HG03095 (cell line): ENCODE measurements at regions not wholly inside any gene's neighbourhood (a gene's known extent, or its start where the extent isn't known, plus 50 kb on each side); places are given as distances from the start of the nearest gene placed in this dataset.
"Not testable (repeated sequence)": the region's sequence is repeated elsewhere in the genome, so short reads cannot be mapped to it uniquely, and the experiment has no call there.

Experiments
- ATAC-seq: cut with Tn5 transposase; IDR thresholded peaks from one replicate; pipeline ENCODE4 v1.9.1; 2021; ENCODE audit warnings: moderate library complexity; ENCODE audit not compliant: unreplicated experiment

- no peak for ATAC-seq
These were observed 287.8 kb upstream of the FOXF1 start for GRCh38 chr16:86222547-86222946.

GRCh38 chr16:86222965-86223551 lies 287.3 kb upstream of the FOXF1 start:
- no peak for ATAC-seq

GRCh38 chr16:86224126-86224525 lies 286.2 kb upstream of the FOXF1 start:
- no peak for ATAC-seq

DNA sequence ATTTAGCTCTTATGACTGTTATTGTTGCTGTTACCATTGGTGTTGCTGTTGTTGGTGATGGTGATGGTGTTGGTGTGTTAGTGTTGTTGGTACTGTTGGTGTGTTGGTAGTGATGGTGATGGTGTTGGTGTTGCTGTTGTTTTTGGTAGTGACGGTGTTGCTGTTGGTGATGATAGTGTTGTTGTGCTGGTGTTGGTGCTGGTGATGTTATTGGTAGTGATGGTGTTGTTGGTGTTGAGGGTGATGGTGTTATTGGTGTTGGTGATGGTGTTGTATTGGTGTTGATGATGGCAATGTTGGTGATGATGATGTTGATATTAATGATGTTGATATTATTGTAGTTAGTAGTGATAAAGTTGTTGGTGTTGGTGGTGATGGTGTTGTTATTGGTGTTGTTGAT lies 285.7 kb upstream of the FOXF1 start:
- ATAC-seq: no peak

DNA sequence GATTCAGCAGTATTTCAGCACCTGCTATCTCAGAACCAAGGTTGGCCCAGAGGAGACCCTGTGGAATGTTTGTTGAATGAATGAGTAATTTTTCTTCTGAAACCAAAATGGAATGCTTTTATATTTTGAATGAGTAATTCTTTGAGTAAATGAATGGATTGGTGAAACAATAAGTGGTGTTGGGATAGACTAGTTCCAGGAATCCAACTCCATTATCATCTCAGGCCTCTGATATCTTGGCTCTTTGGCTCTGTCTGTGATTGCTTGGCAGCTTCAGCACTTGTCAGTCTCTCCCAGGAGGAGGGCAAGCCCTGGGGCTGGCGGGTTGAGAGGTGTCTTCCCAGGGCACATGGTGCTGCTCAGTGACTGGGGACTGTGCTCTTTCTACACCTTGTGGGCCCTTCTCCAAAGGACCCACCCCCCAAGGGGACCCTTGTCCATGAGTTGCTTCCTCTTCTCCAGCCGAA lies 284.4 kb upstream of the FOXF1 start:
- no peak for ATAC-seq

GRCh38 chr16:86227041-86227440 lies 283.3 kb upstream of the FOXF1 start:
- ATAC-seq: no peak

GRCh38 chr16:86227801-86228200 lies 282.5 kb upstream of the FOXF1 start:
- ATAC-seq: no peak

- ATAC-seq: no peak
These were observed 281.6 kb upstream of the FOXF1 start for GRCh38 chr16:86228713-86229112.

DNA sequence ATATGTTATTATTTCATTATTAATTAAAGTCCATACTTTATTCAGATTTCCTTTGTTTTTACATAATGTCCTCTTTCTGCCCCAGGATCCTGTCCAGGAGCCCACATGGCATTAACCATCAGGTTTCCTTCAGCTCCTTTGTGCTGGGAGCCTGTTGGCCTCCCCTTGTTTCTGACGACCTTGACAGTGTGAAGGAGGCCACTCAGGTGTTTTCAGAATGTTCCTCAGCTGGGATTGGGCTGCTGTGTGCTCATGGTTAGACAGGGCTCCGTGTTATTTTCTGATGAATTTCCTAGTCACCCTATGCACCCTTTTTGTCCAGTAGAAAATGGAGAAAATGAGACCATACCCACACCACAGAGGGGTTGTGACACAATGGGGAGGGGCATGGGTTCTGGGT lies 281.0 kb upstream of the FOXF1 start:
- no peak for ATAC-seq

DNA sequence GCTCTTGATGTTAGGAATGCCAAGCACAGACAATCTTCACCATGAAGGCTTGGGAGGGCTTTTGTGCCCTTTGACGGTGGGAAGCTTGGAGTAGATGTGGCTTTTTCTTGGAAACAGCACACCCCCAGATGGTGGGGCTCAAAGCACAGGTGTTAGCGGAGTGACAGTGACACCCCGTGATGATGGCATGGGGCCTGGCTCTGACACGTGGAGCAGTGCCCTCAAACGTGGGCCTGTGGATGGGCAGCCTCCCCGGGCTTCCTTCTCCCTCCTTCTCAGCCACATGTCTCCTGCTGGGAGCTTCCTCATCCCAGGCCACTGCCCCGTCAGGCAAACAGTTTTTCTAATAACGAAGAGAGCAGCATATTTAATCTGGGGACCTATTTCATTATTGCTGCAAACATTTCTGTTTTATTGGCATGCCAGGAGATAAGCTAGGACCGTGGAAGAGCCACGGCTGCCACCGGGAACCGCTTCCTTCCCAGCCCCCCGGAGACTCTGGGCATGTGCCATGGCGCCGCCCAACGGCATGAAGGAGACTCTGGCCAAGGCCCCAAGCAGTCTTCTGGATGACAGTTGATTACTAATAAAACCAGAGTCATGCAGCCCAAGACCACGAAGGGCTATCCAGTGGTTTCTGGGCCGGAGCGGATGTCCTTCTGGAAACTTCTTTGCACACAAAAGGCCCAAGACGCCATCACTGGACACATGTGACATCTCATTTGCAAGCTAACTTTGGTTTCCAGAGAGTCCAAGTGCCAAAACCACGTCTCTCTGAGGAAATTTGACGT lies 280.3 kb upstream of the FOXF1 start:
- ATAC-seq: no peak

- no peak for ATAC-seq
These were observed 278.9 kb upstream of the FOXF1 start for GRCh38 chr16:86231321-86231995.

DNA sequence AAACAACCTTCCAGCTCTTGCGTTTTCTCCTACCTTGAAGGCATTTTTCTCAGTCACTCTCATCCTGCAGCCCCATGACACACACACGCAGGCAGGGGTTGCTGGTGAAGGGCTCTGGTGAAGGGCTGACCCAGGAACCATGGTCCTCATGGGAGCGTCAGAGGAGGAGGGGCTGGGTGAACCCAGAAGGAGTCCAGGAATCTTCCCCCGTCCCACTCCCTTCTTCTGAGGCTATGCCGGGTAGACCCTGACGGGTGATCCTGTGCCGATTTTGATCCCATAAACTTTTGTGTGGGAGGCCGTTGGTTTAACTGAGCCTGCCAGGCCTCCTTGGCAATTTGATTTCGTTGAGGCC lies 278.4 kb upstream of the FOXF1 start:
- no peak for ATAC-seq

GRCh38 chr16:86232496-86232895 lies 277.8 kb upstream of the FOXF1 start:
- ATAC-seq: no peak

DNA sequence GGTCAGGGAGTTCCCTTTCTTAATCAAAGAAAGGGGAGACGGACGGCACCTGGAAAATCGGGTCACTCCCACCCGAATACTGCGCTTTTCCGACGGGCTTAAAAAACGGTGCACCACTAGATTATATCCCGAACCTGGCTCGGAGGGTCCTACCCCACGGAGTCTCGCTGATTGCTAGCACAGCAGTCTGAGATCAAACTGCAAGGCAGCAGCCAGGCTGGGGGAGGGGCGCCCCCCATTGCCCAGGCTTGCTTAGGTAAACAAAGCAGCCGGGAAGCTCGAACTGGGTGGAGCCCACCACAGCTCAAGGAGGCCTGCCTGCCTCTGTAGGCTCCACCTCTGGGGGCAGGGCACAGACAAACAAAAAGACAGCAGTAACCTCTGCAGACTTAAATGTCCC lies 276.8 kb upstream of the FOXF1 start:
- not testable (repeated sequence) for ATAC-seq

GRCh38 chr16:86239381-86239780 lies 270.9 kb upstream of the FOXF1 start:
- ATAC-seq: no peak

DNA sequence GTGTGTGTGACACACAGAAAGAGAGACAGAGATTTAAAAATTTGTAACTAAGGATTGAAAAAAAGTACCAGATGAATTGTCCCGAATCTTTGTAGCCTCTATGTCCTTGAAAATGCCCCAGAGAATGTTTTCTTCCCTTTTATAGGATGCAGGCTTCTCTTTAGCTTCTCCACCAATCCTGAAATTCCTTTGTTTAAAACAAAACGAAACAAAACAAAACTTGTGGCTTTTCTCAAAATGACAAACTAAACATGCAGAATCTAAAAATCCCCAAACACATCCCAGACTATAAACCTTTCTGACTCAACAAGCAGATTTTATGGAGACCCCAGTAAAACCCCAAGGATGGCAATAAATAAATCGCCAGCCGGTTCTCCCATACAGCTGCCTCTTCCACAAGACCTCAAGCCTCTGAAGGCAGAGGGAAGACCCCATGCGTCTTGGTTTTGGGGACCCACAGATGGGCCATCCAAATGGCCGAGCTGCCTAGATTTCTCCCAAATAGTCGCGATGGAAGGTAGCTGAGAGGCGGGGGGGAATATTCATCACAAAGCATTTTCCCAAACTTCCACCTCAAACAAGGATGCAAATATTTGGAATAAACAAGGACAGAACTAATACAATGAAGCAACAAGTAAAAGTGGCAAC lies 269.5 kb upstream of the FOXF1 start:
- no peak for ATAC-seq

DNA sequence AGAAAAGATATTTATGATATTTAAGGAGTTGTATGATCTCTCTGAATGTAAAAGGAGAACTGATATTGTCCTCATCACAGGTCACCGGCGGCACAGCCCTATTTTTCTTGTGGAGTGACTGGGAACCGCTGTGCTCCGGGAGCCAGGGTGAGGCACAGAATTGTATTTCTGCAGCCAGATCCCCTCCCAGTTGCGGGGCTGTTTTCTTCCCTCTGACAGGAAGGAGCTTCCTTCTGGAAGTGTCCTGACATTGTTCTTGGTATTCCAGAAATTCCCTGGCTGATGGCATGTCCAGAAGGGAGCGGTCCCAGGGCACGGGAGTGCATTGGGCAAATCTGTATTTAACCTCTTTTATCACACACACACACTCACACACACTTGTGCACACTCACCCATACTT lies 268.6 kb upstream of the FOXF1 start:
- ATAC-seq: no peak

GRCh38 chr16:86242244-86243122 lies 267.8 kb upstream of the FOXF1 start:
- ATAC-seq: no peak

- no peak for ATAC-seq
These were observed 267.2 kb upstream of the FOXF1 start for GRCh38 chr16:86243123-86243473.

GRCh38 chr16:86243571-86244154 lies 266.7 kb upstream of the FOXF1 start:
- ATAC-seq: no peak
